LNCaP clone FGC (cell line): ENCODE measurements at regions not wholly inside any gene's neighbourhood (a gene's known extent, or its start where the extent isn't known, plus 50 kb on each side); places are given as distances from the start of the nearest gene placed in this dataset.

Experiments used
- DNase-seq: peaks from one replicate; pipeline ENCODE4 v3.0.0-alpha.2; 2011; ENCODE audit warnings: low read depth
- H3K4me3 ChIP-seq: 2 replicates; pipeline ENCODE4 v1.5.1; 2011; ENCODE audit warnings: mild to moderate bottlenecking, low read depth, low read length, control low read depth
- CTCF ChIP-seq: IDR thresholded peaks from 2 replicates; pipeline ENCODE4 v1.5.1; 2012; ENCODE audit warnings: mild to moderate bottlenecking; ENCODE audit not compliant: control insufficient read depth, insufficient read depth; ENCODE audit errors: extremely low read depth

GRCh38 chr15:37359101-37359892 is 258.9 kb upstream of the MEIS2 start:
- TF ChIP-seq CTCF = no peak
- no peak for DNase-seq

GRCh38 chr15:37359893-37360290 is 259.5 kb upstream of the MEIS2 start:
- DNase-seq = no peak
- H3K4me3 ChIP-seq = no peak overlapping the region
- TF ChIP-seq CTCF = no peak

More at GRCh38 chr15:37359101-37359892, 258.9 kb upstream of the MEIS2 start:
- no peak overlapping the region for H3K4me3 ChIP-seq

- no peak overlapping the region for H3K4me3 ChIP-seq
- TF ChIP-seq CTCF = no peak
- DNase-seq = no peak
Measured at GRCh38 chr15:37360724-37361123, 260.4 kb upstream of the MEIS2 start.

- no peak for DNase-seq
- no peak overlapping the region for H3K4me3 ChIP-seq
- no peak for TF ChIP-seq CTCF
Measured at GRCh38 chr15:37361621-37362020, 261.3 kb upstream of the MEIS2 start.

- no peak overlapping the region for H3K4me3 ChIP-seq
- TF ChIP-seq CTCF = no peak
- DNase-seq = no peak
Measured at GRCh38 chr15:37362414-37362813, 262.1 kb upstream of the MEIS2 start.

GRCh38 chr15:37368961-37369360 is 268.6 kb upstream of the MEIS2 start:
- no peak overlapping the region for H3K4me3 ChIP-seq

More at GRCh38 chr15:37368961-37369360, 268.6 kb upstream of the MEIS2 start:
- TF ChIP-seq CTCF = no peak
- DNase-seq = no peak
